GM19468 (cell line): ENCODE measurements at regions not wholly inside any gene's neighbourhood (a gene's known extent, or its start where the extent isn't known, plus 50 kb on each side); places are given as distances from the start of the nearest gene placed in this dataset.

Experiments
- ATAC-seq: cut with Tn5 transposase; IDR thresholded peaks from one replicate; pipeline ENCODE4 v1.9.1; 2021; ENCODE audit warnings: mild to moderate bottlenecking, moderate library complexity, moderate number of reproducible peaks; ENCODE audit not compliant: unreplicated experiment; ENCODE audit errors: extremely low read depth

DNA sequence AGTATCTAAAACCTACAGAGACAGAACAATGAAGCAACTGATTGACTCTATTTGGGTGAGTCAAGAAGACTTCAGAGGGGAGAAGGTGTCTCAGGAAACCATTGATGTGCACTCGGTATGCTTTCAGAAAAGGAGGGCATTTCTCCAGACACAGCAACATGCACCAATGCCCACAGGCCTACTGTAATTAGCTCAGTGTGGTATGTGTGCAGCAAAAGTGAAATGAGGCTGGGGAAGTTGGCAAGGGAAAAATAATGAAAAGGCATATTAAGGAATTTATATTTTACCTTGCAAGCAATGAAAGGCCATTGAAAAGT lies 158.4 kb upstream of the GRIP1 start:
- no peak for ATAC-seq

DNA sequence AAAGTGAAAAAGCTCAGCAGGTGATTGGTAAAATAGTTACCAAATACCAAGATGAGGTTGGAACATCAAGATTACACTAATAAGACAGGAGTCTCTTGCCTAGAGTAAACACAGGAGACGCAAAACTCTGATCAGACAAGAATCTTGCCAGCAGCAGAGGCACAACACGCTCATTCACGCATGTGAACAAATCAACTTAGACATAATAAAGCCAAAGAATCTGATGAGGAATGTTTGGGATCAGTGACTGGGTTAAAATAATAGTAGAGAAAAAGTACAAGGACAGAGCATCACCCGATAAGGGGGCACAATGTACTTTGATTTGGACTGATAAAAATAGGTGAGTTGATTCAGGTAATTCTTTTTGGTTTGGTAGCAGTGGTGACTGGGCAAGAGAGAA lies 159.5 kb upstream of the GRIP1 start:
- no peak for ATAC-seq

DNA sequence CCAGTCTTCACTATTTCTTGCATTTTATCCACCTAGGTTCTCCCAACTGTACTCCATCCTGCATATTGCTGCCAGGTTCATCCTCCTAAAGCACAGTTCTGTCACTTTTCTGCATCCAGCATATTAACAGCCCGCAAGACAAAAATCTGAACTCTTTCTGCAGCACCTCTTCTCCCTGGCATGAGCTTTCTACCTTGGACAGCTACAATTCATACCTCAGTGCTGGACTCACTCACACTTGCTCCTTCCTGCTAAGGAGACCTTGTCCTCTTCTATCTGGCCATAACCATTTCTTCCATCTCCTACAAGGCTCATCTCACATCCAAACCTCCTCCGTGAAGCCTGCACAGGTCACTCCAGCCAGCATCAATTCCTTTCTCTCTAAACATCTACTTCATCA lies 170.1 kb upstream of the GRIP1 start:
- ATAC-seq: no peak

DNA sequence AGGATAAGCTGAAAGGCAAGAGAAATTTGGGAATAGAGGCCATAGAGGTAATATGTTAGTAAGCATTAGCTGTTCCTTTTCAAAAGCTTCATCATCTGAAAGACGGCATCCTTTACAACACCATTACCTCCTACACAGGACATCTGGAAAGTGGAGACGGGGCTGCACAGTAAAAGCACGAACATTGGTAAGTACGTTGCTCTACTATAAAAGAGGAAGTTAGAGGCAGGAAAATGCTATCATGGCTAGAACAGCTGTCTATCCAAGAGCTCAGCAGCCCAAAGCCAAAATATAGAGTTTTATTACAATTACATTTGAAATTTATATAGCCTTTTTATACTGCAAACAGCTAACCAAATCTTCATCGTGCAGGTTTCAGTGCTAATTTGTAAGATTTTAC lies 172.3 kb upstream of the GRIP1 start:
- ATAC-seq: no peak

DNA sequence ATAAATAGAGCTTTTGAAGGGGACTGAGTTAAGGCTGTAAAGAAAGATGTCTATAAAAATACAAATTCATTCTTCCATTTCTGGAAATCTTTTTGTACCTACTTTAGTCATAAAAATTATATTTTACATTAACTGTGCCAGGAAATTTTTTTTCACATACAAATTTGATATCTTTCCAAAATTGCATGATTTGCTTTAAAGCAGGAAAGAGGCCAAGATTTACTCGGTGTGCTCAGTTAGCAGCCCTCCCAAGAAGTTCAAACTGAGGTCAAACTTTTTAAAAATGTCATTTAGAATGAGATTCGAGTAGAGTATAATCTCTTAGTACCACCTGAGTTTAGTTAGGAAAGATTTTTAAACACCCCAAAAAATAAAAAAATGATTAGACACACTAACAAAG lies 173.2 kb upstream of the GRIP1 start:
- ATAC-seq: no peak

DNA sequence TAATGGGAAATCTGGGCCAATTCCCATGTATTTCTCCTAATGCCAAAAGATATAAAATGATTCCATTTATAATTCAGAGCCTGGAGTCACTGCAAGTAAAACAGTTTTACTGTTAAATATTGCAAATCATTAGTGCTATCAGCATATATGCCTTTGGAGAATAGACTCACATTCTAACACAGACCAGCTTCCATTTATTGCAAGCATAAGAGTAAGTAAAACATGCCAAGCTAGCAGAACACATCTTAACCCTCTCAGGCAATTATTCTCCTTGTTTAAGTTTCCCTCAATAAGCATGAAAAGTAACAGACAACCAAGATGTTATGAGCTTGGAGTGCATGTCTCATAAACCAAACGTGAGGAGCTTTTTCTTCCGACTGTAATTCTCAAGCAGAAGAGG lies 173.9 kb upstream of the GRIP1 start:
- ATAC-seq: no peak

DNA sequence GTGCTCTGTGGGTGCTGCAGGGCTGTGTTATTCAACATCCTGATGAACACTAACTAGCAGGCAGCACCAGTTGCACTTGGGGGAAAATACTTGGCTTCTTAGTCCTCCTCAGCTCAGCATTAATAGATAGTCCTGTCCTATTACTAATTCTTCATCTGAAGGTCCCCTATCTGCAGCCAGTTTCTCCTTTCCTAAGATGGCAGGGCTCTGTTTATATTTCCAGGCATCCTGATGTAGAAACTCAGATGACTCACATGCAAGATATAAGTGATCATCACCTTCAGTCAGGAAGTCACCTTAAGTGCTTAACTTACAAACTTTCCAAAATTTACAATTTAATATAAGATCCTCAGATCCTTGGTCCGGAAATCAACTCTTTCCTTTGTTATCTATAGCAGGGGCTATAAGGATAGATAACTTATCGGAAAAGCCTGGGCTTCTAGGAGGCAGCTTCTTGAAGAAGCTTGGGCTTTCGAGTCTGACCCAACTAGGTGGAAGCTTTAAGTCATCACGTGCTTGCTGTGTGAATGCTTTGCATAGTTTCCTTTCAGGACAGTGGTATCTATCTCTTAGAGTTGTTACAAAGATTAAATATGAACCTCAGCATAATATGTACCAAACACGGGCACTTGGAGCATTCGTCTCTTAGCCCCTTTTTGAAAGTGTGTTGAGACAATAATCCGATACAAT lies 181.0 kb upstream of the GRIP1 start:
- no peak for ATAC-seq

DNA sequence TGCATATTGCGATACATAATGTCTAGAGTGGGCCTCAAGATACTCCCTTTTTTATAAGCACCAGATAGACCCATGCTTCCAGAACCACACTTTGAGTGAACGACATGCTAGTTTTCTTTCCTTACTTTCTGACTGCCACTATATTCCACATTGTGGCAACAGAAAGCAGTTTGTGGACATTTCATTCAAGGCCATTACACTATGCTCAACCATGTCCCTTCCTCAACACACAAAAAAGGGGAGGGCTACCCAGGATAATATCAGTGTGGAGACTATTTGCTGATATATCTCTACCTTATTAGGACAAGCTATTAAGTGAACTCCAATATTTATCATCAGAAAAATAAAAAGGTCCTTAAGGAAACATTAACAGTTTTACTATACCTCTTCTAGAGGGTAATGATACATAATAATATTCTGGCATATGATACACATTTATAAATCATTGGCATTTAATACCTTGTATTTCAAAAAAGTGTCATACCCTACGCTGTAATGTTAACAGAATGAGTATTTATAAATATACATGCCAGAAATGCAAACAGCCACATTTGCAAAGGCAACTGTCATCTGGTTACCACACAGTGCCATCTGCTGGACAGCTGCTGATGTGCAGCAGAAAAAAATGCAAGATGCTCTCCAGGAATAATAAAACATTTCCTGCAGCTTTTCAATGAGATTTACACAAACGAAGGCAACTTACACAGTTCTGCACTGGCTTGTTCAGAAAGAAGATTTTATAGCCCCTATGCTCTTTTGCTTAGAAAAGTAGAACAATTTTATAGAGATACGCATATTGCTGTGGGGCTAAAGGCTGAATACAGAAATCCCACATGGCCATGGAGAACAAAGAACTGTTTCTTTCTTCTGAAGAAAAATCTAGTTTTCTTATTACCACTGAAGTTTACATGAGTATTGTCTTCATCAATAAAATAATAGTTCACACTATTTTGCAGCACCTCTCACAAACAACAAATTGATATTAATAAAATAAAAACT lies 182.2 kb upstream of the GRIP1 start:
- ATAC-seq: peak; percentile 70

DNA sequence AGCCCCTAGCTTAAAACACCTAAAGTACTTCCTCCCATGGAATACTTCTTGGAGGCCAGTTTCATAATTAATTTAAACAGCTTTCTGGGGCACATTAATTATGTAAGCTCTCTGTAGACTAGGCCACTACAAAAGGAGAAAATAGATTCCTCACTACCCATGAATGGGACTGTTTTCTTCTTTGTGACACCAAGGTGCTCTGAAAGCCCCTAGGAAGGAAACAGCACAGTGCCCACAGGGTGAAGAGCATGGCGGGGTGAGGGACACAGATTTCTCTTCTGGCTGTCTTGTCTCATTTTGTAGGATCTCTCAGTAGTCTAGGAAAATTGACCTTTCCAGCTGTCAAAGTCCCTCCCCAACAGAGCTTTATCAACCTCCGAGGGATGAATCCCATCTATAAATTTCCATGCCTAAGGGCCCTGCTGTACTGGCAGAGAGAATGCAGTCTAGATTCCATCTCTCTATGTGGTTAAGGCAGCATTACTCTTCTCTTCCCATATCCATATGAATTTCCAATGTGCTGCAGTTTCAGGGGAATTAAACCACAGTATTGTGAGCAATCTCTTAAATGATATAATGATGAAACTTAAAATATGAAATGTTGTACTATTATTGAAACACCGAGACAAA lies 183.6 kb upstream of the GRIP1 start:
- ATAC-seq: no peak

DNA sequence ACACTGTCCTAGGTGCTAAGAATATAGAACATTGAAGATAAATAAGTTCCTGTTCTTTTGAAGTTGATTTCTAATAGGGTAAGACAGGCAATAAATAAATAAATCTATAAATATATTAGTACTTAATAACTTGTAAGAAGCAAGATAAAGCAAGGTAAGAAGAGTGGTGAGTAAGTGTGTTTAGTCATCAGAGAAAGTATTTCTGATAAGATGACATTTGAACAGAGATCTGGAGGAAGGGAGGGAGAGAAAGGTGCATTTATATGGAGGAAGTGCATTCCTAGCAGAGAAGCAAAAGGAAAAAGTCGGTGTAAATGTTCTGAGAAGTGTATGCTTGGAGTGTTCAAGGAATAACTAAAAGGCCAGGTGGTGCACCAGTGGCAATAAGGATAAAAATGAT lies 184.4 kb upstream of the GRIP1 start:
- ATAC-seq: no peak

DNA sequence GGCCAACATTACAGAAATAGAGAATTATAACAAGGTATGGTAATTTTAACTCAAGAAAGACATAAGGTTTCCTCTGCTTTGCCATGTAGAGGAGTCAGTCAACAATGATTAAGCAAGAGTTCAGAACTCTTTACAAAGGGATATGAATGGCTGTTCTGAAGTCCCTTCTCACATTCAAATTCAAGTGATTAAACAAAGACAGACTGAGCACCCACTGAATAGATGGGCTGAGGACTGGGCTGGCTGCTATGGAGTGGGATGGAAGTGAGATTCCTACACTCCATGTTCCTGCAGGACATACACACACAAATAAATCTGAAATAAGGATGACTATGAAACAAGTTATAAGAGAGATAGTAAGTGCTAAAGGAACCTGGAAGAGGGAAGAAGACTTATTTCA lies 199.0 kb upstream of the GRIP1 start:
- ATAC-seq: no peak

DNA sequence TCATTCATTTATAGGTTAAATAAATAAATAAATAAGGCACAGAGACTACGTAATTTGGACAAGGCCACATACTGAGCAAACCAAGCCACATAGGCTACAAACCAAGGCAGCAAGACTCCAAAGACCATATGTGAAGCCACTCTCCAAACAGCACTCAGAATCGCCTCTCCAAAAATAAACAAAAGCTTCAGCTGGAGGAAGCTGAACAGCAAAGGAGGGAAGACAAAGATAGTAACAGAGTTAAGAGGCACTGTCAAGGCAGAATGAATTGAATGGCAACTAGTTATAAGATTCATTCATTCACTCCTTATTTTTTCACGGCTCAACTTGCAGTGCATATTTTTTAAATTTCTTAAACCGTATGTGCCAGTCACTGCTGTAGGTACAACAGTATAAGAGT lies 200.5 kb upstream of the GRIP1 start:
- no peak for ATAC-seq

DNA sequence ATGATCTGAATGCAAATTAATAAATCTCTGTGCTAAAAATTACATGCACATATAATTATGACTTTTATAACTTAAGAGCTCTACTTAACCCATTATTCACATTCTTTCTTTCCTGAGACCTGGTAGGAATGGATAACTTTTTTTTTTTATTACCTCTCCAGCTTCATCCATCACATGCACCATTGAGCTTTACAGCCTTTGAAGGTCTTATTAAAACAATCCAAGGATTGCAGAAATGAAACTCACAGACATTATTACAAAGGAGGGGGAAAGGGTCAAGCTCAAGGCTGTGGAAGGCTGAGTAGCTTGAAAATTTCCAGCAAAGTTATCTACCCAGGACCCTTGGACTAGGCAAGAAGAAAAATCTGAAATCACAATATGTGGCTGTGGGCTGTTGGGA lies 202.5 kb upstream of the GRIP1 start:
- no peak for ATAC-seq

DNA sequence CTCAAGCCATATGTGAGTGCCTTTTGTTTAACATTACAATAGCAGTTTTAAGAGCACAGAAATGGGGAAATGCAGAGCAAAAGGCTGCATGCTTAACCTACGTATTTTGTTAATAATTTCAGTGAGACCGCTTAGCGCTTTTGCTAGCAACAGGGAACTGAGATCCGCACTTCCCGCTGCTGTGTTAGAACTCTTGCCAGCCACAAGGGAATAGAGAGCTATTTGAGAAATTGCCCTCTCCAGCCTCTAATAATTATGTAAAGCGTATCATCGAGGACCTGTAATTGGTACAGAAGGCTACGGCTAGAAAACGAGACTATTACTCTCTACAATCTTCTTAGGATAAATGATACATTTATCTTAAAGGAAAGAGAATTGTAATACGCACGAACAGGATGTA lies 205.2 kb upstream of the GRIP1 start:
- ATAC-seq: no peak

DNA sequence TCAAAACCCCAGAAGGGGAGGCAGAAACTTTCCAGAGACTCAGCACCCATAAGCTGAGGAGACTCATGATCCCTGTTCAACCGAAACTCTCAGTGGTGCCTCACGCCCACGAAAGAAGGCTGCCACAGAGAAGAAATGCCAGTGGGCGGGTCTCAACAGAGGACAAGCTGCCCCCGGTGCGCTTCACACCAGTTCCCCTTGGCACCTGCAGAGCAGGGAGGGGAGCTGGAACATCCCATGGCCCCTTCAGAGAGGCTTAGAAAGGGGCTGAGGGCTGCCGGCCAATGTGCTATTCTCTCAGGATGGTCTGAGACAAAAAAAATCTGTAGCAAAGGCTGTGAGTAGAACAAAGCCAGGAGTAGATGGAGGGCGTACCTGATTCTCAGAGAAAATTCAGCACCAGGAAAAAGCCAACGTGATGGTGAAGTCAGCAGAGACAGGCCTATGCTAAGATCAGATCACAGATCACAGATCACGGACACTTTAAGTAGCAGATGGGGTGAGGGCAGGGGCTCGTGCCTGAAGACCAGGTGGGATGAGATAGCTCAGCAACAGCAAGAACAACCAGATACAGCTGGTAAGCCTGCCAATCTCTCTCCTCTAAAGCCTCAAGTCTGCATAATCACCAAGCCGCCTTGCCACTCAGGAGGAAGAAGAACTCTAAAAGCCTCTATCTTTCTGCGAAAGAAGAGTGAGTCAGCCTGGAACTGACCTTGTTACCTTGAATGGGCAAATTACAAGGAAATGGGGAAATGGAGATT lies 206.4 kb upstream of the GRIP1 start:
- no peak for ATAC-seq

DNA sequence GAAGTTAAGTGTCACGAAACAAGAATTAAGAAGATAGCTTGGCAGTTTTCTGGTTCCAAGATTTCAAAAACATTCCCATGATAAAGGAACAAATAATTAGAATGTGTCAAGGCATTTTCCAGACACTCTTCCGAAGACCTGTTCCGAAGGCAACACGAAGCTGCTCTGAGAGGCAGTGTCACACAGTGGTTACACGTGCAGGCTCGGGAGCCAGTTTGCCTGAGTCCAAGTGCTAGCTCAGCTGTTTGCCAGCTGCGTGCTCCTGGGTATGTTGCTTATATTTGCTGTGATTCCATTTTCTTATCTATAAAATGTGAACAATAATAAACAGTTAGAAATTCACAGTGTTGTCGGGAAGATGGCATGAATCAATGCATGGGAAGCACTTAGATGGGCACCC lies 217.9 kb upstream of the GRIP1 start:
- no peak for ATAC-seq

DNA sequence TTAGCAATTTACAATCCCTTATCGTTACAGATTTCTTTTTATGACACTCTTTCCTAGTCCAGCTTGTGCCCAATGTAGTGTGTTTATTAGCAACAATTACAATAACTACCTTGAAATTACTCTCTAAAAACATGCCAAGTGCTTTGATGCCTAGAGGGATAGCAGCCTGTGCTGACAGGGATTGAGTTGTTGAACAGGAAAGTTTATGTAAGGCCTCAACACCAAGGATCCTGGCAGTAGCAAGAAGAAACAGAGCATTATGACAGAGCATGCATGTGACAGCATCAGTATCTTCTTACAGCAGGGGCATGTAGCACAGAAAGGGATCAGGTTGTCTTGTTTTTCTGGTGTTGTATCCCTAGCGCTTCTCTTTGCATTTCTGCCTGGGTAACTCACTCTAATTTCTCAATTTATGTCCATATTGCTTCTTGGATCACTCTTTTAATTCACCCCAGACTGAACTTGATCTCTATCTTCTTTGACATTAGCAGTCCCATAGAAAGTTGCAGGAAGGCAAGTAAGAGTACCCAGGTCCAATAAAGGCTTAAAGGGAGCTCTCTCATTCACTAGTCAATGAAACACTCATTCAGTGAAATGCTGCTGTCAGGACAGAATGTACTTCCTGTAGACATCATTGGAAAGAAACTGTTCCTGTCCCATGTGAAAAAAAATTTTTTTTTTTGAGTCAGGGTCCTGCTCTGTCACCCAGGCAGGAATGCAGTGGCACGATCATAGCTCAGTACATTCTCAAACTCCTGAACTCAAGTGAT lies 220.0 kb upstream of the GRIP1 start:
- no peak for ATAC-seq

DNA sequence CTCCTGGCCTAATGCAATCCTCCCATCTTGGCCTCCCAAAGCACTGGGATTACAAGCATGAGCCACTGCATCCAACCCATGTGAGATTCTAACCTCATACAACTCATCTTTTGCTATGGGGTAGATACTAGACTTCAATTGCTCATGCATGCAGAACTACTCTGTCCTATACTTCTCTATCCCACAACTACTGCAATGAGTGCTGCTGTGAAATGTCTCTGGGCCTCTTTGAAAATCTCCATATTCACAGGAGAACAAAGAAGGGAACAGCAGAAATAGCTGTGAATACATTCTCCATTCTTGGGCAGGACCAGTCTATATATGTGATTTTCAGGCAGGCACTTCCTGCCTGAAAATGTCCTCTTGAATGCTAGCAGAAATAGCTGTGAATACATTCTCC lies 220.7 kb upstream of the GRIP1 start:
- ATAC-seq: no peak

DNA sequence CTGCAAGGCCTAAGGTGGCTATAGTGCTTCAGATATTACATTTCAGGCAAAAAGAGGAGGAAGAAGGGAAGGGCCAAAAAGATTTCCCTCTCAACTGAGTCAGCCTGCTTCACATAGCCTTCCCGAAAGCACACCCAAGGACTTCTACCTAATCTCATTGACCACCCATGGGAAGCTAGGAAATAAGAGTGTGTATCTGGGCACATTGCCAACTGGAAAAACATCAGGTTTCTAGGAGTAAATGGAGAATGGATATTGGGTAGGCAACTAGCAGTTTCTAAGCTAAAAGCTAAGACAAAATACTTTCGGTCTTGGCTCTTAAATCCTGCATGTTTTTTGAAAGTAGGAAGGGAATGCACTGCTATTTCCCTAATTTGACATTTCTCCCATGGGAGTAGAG lies 221.7 kb upstream of the GRIP1 start:
- no peak for ATAC-seq
